GM18502 (cell line): ENCODE measurements at regions not wholly inside any gene's neighbourhood (a gene's known extent, or its start where the extent isn't known, plus 50 kb on each side); places are given as distances from the start of the nearest gene placed in this dataset.

Source experiments
- ATAC-seq: cut with Tn5 transposase; IDR thresholded peaks from one replicate; pipeline ENCODE4 v1.9.1; 2021; ENCODE audit warnings: mild to moderate bottlenecking; ENCODE audit not compliant: unreplicated experiment, poor library complexity

GRCh38 chr5:114686356-114686755, 324.5 kb downstream of the KCNN2 start:
- no peak for ATAC-seq

GRCh38 chr5:114678778-114679177, 316.9 kb downstream of the KCNN2 start:
- no peak for ATAC-seq

GRCh38 chr5:114665551-114665950, 303.7 kb downstream of the KCNN2 start:
- ATAC-seq = no peak

GRCh38 chr5:114660791-114661190, 298.9 kb downstream of the KCNN2 start:
- ATAC-seq = no peak

GRCh38 chr5:114658194-114658593, 296.3 kb downstream of the KCNN2 start:
- ATAC-seq = no peak

GRCh38 chr5:114657342-114658130, 295.7 kb downstream of the KCNN2 start:
- ATAC-seq = no peak

- ATAC-seq = no peak
Observed at GRCh38 chr5:114649878-114650277, 288.0 kb downstream of the KCNN2 start.

- no peak for ATAC-seq
Observed at GRCh38 chr5:114648940-114649339, 287.1 kb downstream of the KCNN2 start.

- ATAC-seq = no peak
Observed at GRCh38 chr5:114644576-114644975, 282.7 kb downstream of the KCNN2 start.

GRCh38 chr5:114636271-114636670, 274.4 kb downstream of the KCNN2 start:
- no peak for ATAC-seq

GRCh38 chr5:114634967-114635901, 273.4 kb downstream of the KCNN2 start:
- ATAC-seq = no peak

- no peak for ATAC-seq
Observed at GRCh38 chr5:114634517-114634916, 272.6 kb downstream of the KCNN2 start.

GRCh38 chr5:114612406-114612805, 250.5 kb downstream of the KCNN2 start:
- no peak for ATAC-seq

- ATAC-seq = no peak
Observed at GRCh38 chr5:114581136-114581535, 219.3 kb downstream of the KCNN2 start.

- ATAC-seq = no peak
Observed at GRCh38 chr5:114565871-114566270, 204.0 kb downstream of the KCNN2 start.

- no peak for ATAC-seq
Observed at GRCh38 chr5:114565139-114565538, 203.3 kb downstream of the KCNN2 start.

GRCh38 chr5:114561415-114561814, 199.5 kb downstream of the KCNN2 start:
- no peak for ATAC-seq
